Activated B cell treated with CpG ODN at 0.5 μM for 24 hours (primary cell): ENCODE measurements at regions not wholly inside any gene's neighbourhood (a gene's known extent, or its start where the extent isn't known, plus 50 kb on each side); places are given as distances from the start of the nearest gene placed in this dataset.

ENCODE experiments used
- ATAC-seq: fragments of 200-7000 bp; cut with Tn5 transposase; one replicate; pipeline ENCODE4 v1.10.0; 2021; ENCODE audit warnings: low read depth, mild to moderate bottlenecking, moderate library complexity
- CTCF ChIA-PET: fragments of 350-600 bp; sonication (Branson Sonifier 250); formaldehyde crosslinking; loops from one replicate; lab custom pipeline; 2021; ENCODE audit warnings: antibody characterized with exemption; lab: Charles Lee
- POLR2A ChIA-PET: fragments of 350-600 bp; sonication (Branson Sonifier 250); formaldehyde crosslinking; loops from one replicate; lab custom pipeline; 2021; ENCODE audit warnings: antibody characterized with exemption; lab: Charles Lee
- DNase-seq: peaks from one replicate; pipeline ENCODE4 v3.0.0; 2022
- H3K27ac Mint-ChIP-seq: one replicate; pipeline ENCODE4 v1.8.0; 2020; ENCODE audit warnings: mixed read lengths
- H3K27me3 Mint-ChIP-seq: one replicate; pipeline ENCODE4 v1.8.0; 2021; ENCODE audit warnings: mixed read lengths
- H3K36me3 Mint-ChIP-seq: one replicate; pipeline ENCODE4 v1.8.0; 2021; ENCODE audit warnings: low read depth, mixed read lengths
- H3K4me1 Mint-ChIP-seq: one replicate; pipeline ENCODE4 v1.8.0; 2021; ENCODE audit warnings: mixed read lengths
- H3K4me3 Mint-ChIP-seq: one replicate; pipeline ENCODE4 v1.8.0; 2020; ENCODE audit warnings: mild to moderate bottlenecking, mixed read lengths
- H3K9me3 Mint-ChIP-seq: one replicate; pipeline ENCODE4 v1.8.0; 2020; ENCODE audit warnings: mixed read lengths
- intact Hi-C: fragments of 100-400 bp; cut with micrococcal nuclease; formaldehyde crosslinking; loops from one replicate; pipeline ENCODE4 v1.15.1; 2024
- TF ChIP-seq, protein P1 (sequence below): fragments of 200-600 bp; IDR thresholded peaks from one replicate; pipeline ENCODE4 v1.8.0; 2022; ENCODE audit warnings: antibody characterized with exemption, mild to moderate bottlenecking

DNA sequence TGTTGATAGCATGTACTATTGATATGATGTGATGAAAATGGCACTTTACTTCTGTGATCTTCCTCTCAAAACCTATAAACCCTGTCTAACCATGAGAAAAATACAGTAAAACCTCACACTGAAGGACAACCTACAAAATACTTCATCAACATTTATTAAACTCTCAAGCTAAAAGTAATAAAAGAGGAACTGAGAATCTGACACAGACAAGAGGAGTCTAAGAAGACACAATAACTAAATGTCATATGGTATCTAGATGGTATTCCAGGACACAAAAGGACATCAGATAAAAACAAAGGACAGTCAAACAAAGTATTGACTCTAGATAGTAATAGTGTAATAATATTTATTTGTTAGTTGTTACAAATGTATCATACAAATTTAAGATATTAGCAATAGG is 655.3 kb downstream of the SH3BGRL start:
- DNase-seq: no peak
- intact Hi-C loops: no loop called here
- Mint-ChIP-seq H3K9me3 (peaks cover 2% of the 10 kb centered on the region), H3K4me3 (no peak overlapping the region), H3K27me3 (no peaks in the 10 kb centered on the region), H3K27ac (no peak overlapping the region), H3K4me1 (no peaks in the 10 kb centered on the region), H3K36me3 (no peaks in the 10 kb centered on the region)
- TF ChIP-seq, protein P1, sequence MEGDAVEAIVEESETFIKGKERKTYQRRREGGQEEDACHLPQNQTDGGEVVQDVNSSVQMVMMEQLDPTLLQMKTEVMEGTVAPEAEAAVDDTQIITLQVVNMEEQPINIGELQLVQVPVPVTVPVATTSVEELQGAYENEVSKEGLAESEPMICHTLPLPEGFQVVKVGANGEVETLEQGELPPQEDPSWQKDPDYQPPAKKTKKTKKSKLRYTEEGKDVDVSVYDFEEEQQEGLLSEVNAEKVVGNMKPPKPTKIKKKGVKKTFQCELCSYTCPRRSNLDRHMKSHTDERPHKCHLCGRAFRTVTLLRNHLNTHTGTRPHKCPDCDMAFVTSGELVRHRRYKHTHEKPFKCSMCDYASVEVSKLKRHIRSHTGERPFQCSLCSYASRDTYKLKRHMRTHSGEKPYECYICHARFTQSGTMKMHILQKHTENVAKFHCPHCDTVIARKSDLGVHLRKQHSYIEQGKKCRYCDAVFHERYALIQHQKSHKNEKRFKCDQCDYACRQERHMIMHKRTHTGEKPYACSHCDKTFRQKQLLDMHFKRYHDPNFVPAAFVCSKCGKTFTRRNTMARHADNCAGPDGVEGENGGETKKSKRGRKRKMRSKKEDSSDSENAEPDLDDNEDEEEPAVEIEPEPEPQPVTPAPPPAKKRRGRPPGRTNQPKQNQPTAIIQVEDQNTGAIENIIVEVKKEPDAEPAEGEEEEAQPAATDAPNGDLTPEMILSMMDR: no peak
- POLR2A ChIA-PET: no interaction called here
- CTCF ChIA-PET: no interaction called here
- no peak for ATAC-seq

DNA sequence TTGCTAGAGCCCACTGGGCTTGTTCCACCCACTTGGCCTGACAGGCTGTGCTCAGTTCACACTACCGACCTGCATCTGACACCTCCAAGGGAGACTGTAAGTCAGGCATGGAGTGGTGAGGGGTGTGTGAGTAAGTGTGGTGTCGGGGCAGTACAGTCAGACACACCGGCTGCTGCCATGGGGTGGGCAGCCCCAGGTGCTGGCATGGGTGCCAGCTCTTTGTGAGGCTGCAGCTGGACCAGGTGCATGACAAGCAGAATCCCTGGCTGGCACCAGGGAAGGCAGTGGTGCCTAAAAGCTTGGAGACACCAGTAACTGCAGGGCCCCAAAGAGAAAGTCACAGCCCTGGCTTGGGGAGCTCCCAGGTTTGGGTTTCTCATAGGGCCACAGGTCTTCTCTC is 665.0 kb downstream of the SH3BGRL start:
- intact Hi-C loops: no loop called here
- H3K36me3 Mint-ChIP-seq: no peaks in the 10 kb centered on the region
- no peaks in the 10 kb centered on the region for H3K4me1 Mint-ChIP-seq
- H3K9me3 Mint-ChIP-seq: peaks cover 9% of the 10 kb centered on the region
- no peaks in the 10 kb centered on the region for H3K27me3 Mint-ChIP-seq
- TF ChIP-seq, protein P1: no peak
- no peak overlapping the region for H3K4me3 Mint-ChIP-seq
- DNase-seq: no peak
- ChIA-PET CTCF (no interaction called here), POLR2A (no interaction called here)
- H3K27ac Mint-ChIP-seq: no peak overlapping the region
- no peak for ATAC-seq

DNA sequence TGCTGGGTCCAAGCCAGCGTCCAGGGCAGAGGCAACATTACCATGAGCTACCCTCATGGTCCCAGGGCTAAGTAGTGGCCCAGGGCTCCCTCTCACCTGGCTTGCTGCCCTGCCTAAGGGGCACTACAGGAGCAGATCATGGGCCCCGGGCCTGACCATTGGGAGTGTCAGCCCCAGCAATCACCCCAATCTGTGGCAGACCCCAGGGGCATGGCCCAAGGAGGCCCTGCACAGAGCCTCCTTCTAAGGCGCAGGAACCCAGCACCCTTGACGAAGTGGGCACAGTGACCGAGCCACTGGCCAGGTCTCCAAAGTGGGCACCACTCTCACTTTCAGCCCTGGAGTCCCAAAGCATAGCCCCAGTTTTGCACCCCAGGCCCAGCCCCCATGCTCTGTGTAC is 667.1 kb downstream of the SH3BGRL start:
- ATAC-seq (no peak), DNase-seq (no peak)
- TF ChIP-seq, protein P1: no peak
- Mint-ChIP-seq H3K36me3 (no peaks in the 10 kb centered on the region), H3K27ac (no peak overlapping the region), H3K4me1 (no peaks in the 10 kb centered on the region), H3K9me3 (peaks cover 9% of the 10 kb centered on the region), H3K27me3 (no peaks in the 10 kb centered on the region), H3K4me3 (no peak overlapping the region)
- ChIA-PET POLR2A (no interaction called here), CTCF (no interaction called here)
- intact Hi-C loops: no loop called here

DNA sequence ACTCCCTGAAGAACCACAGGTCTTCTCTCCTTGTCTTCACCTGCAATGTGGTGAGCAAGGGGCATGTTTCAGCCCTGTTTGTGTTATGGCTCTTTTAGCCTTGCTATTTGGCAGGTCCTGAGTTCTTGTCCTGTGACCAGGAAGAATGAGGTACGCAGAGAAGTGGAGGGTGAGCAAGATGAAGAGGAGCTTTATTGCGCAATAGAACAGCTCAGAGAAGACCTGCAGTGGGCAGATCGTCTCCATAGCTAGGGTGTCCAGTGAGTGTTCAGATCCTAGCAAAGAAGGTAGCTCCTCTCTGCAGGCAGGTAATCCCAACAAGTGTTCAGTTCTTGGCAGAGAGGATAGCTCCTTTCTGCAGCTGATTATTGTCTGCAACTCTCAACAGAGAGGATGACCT is 672.9 kb downstream of the SH3BGRL start:
- intact Hi-C loops: no loop called here
- Mint-ChIP-seq H3K27ac (no peak overlapping the region), H3K27me3 (no peaks in the 10 kb centered on the region), H3K9me3 (peaks cover 1% of the 10 kb centered on the region), H3K4me3 (no peak overlapping the region), H3K36me3 (no peaks in the 10 kb centered on the region), H3K4me1 (no peaks in the 10 kb centered on the region)
- TF ChIP-seq, protein P1: no peak
- DNase-seq (no peak), ATAC-seq (no peak)
- ChIA-PET CTCF (no interaction called here), POLR2A (no interaction called here)

DNA sequence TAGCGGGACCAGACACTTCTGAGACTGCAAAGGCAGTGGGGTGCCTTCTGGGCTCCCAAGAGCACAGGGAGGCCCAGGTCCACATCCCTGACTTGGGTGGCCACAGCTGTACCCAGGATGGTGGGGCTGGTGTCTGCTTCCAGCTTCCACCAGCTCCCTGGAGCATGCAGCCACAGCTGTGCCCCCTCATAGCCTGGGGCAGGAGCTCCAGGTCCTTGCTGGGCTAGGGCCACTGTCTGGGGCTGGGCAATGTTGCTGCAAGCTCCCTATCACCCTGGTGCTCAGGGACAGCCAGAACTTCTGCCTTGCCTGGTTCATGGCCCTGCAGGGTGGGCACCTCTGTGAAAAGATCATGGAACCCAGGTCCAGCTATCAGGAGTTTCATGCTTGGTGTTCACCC is 673.9 kb downstream of the SH3BGRL start:
- Mint-ChIP-seq H3K27ac (no peak overlapping the region), H3K36me3 (no peaks in the 10 kb centered on the region), H3K4me3 (no peak overlapping the region), H3K9me3 (peaks cover 1% of the 10 kb centered on the region), H3K27me3 (no peaks in the 10 kb centered on the region), H3K4me1 (no peaks in the 10 kb centered on the region)
- POLR2A ChIA-PET: no interaction called here
- DNase-seq: no peak
- TF ChIP-seq, protein P1: no peak
- no peak for ATAC-seq
- intact Hi-C loops: no loop called here
- CTCF ChIA-PET: no interaction called here
